HG02798 (cell line): ENCODE measurements at regions not wholly inside any gene's neighbourhood (a gene's known extent, or its start where the extent isn't known, plus 50 kb on each side); places are given as distances from the start of the nearest gene placed in this dataset.

Source experiments
- ATAC-seq: cut with Tn5 transposase; IDR thresholded peaks from one replicate; pipeline ENCODE4 v1.9.1; 2021; ENCODE audit warnings: mild to moderate bottlenecking; ENCODE audit not compliant: unreplicated experiment, poor library complexity

GRCh38 chr11:30741039-30741550 lies 154.9 kb upstream of the MPPED2 start:
- no peak for ATAC-seq

- ATAC-seq: no peak
Observed at GRCh38 chr11:30740091-30740490, 153.9 kb upstream of the MPPED2 start.

- no peak for ATAC-seq
Observed at GRCh38 chr11:30735946-30736345, 149.8 kb upstream of the MPPED2 start.

GRCh38 chr11:30733748-30734147 lies 147.6 kb upstream of the MPPED2 start:
- no peak for ATAC-seq

DNA sequence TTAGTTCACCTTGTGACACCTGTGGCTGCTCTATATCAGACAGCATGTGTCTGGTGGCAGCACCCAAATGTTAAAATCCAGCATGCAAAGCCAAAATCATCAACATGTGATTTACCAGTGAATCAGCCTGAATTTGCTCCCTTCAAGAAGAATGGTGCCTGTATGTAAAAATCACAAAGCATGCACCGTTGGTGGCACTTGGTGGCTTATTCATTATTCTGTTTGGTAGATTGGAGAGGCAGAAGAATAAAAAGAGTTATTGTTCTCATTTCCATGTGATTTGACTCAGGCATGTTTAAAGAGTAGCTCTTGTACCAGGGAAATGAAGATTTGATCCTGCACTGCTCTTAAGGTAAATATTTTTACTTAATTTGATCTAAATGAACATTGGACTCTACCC lies 143.9 kb upstream of the MPPED2 start:
- ATAC-seq: no peak

GRCh38 chr11:30729187-30729713 lies 143.1 kb upstream of the MPPED2 start:
- ATAC-seq: no peak

- ATAC-seq: no peak
Observed at GRCh38 chr11:30725645-30726195, 139.6 kb upstream of the MPPED2 start.

DNA sequence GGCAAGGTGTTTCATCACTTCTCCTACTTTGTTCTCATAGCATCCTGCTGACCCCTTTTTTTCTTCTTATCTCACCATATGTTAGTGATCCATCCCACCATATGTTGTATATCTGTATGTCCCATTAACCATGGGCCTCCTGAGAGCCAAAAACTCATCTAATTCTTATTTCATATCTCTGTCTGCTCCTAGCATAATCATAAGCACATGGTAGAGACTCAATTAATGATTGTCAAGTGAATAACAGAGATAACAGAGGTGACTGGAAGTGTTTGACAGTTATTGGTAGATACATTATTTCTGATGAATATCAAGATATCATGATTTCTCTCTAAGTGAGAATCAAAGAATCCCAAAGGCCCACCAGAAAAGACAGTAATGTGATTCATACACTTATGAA lies 138.1 kb upstream of the MPPED2 start:
- ATAC-seq: no peak

- no peak for ATAC-seq
Observed at GRCh38 chr11:30719371-30719770, 133.2 kb upstream of the MPPED2 start.

DNA sequence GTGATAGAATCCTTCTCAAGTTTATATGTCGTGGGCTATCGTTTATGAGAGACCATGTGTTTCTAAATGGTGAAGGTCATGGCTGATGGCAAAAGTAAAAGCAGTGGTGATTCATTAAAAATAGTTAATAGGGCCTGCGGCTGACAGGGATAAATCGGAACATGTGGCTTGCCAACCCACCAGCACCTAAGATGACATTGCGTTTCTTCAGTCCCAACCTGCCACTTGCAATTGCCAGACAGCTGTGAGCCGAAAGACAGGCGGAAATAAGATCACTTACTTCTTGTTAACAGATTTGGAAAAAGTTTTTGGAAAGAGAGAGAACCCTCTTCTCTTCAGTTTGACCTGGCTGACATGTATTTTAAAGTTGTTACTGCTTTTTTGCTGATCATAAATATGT lies 131.5 kb upstream of the MPPED2 start:
- no peak for ATAC-seq

GRCh38 chr11:30717009-30717408 lies 130.9 kb upstream of the MPPED2 start:
- no peak for ATAC-seq

- ATAC-seq: no peak
Observed at GRCh38 chr11:30712749-30713148, 126.6 kb upstream of the MPPED2 start.

- no peak for ATAC-seq
Observed at GRCh38 chr11:30710221-30710620, 124.1 kb upstream of the MPPED2 start.

DNA sequence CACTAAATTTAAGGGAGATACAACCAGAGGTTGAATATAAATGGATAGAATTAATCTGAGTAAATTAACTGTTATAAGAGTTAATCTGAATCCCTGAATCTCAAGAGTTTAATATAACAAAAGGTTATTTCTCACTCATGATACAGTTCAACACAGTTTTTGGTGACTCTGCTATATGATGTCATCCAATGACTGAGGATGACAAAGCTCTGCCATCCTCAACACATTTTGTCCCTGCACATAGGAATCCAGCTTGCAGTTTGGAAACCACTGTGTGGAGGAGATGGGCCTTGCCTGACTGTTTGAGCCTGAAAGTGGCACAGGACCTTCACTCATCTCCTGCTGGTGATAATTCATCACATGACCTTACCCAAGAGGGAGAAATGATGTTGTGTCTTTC lies 121.0 kb upstream of the MPPED2 start:
- ATAC-seq: no peak

DNA sequence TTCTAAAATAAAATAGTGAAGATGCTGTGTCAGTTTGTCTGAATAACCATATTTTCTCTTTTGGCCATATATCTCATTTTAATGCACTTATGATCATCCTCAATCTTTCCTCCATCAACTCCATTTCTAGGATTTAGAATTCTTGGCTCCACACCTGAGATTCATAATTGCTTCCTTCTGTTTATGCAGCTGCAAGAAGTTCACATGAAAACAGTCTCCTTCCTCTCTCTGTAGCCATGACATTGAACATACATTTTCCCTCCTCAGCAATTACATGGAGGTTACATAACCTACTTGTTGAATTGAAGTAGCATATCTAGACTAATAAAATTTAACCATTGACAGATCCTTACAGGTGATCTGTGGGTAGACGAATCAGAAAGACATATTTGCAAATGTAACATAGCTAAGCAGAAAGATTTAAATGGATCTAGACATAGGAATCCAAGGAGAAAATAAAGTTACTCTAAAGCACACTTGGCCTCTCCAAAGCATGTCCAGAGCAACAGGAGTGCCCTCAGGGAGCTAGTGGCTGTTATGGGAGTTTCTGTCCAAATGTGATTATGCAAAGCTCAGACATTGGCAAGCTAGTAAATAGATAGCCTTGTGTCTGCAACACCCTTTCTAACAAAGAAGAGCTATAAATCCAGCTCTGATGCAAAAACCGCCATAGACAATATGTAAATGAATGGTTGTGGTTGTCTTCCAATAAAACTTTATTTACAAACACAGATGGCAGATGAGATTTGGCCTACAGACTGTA lies 119.9 kb upstream of the MPPED2 start:
- ATAC-seq: no peak

DNA sequence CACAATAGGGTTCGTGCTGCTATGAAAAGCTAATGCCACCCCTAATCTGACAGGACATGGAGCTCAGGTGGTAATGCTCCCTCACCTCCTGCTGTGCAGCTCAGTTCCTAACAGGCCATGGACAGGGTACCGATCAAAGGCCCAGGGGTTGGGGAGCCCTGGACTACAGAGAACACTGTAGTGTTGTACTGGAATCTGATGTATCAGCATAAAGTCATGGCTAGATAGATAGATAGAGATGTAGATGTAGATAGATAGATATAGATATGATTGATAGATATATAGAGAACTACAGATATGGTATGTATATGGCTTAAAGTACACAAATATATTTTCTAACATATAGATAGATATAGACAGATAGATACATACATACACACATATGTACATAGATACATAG lies 112.3 kb upstream of the MPPED2 start:
- ATAC-seq: no peak

GRCh38 chr11:30697032-30697431 lies 110.9 kb upstream of the MPPED2 start:
- no peak for ATAC-seq

DNA sequence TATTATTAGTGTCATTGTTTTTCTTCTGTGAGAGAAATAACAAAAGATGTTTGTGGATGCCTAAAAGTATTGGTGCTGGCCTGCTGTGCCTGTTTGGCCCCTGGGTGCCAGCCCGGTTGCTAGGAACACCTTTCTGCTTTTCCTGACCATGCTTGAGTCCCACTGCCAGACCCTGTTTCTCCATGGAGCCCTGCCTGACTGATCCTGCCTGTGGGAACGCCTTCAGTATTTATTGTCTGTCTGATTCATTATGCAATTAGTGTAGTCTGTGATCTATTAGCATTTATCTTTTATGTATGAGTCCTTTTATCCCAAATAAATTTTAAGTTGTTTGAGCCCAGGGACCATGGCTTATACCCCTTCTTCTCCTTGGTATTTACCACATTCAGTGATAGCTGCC lies 98.6 kb upstream of the MPPED2 start:
- ATAC-seq: no peak

DNA sequence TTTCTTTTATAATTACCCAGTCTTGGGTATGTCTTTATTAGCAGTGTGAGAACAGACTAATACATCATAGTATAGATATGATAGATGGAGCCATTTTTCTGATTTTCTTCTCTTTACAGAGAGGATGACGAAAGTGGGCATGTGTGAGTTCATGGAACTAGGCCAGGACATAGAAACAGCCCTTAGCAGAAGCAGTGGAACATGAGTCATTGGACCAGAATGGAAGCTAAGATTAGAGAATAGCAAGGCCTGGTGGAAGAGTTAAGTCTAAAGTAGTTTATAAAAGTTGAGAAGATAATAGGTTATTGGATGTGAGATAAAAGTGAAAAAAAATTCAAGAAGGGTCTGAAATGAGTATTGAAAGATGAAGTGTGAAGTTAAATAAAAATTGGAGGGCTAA lies 97.0 kb upstream of the MPPED2 start:
- no peak for ATAC-seq

DNA sequence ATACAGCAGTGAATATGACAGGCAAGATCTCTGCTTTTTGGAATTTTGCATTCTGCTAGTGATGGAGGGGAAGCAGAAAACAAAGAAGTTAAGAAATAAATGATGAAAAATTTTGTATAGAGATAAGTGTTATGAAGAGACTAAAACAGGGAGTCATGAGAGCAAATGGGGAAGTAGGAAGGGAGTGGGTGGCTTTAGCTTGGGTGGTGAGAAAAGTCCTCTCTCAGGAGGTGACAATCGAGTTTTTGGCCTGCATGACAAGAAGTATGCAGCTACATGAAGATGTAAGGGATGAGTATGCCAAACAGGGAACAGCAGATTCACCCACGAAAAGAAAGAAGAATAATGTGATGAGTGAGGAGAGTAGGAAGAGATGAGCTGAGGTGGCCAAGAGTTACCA lies 80.7 kb upstream of the MPPED2 start:
- peak; percentile 54 for ATAC-seq

- ATAC-seq: no peak
Observed at GRCh38 chr11:30665067-30665466, 78.9 kb upstream of the MPPED2 start.

DNA sequence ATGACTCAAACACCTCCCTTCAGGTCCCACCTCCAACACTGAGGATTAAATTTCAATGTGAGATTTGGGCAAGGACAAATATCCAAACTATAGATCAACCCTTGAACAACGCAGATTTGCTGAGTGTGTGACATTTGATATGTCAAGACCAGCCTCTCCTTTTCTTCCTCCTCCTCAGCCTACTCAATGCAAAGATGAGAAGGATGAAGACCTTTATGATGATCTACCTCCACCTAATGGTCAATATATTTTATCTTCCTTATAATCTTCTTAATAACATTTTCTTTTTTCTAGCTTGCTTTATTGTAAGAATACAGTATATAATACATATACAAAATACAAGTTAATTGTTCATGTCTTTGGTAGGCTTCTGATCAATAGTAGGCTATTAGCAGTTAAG lies 67.5 kb upstream of the MPPED2 start:
- no peak for ATAC-seq
